ENCODE measurements at regions not wholly inside any gene's neighbourhood (a gene's known extent, or its start where the extent isn't known, plus 50 kb on each side); places are given as distances from the start of the nearest gene placed in this dataset.

- TF ChIP-seq CTCF (IDR thresholded peaks at IDR 0.05; ENCODE audit: insufficient read depth, low read length, severe bottlenecking), result no peak
- Histone ChIP-seq H3K4me3 (ENCODE audit: low read depth, low read length) (no peak overlapping the region), H3K27me3 (ENCODE audit: control insufficient read depth, insufficient read depth, low read length) (peaks cover 4% of the 10 kb centered on the region), H3K36me3 (ENCODE audit: control insufficient read depth, insufficient read depth, low read length) (no peaks in the 10 kb centered on the region)
- FAIRE-seq, result no peak
- DNase-seq (ENCODE audit: low read depth), result no peak
Observed at GRCh38 chr15:59862191-59863155, 141.6 kb upstream of the FOXB1 start.

DNA sequence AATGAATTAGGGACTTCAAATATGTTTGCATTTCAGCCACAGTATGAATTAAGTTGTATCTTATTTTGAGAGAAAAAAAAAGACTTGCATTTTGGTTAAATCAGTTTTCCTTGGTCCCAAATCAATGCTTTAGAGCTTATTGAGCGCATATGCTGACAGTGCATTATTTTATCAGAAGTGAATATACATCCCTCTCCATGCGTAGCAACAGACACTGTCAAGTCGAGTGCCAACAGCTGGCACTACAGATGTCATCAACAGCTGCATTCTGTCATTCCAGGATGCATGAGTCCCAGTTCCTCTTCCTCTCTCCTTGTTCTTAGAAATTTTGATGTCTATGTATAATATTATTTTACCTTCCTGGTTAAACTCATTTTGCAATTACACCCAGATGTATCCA, 156.1 kb upstream of the FOXB1 start:
- no peak for DNase-seq (ENCODE audit: low read depth)
- Histone ChIP-seq H3K4me3 (ENCODE audit: low read depth, low read length) (no peak overlapping the region), H3K36me3 (ENCODE audit: control insufficient read depth, insufficient read depth, low read length) (no peaks in the 10 kb centered on the region), H3K27me3 (ENCODE audit: control insufficient read depth, insufficient read depth, low read length) (peaks cover 5% of the 10 kb centered on the region)
- no peak for FAIRE-seq
- TF ChIP-seq CTCF (IDR thresholded peaks at IDR 0.05; ENCODE audit: insufficient read depth, low read length, severe bottlenecking), result no peak

DNA sequence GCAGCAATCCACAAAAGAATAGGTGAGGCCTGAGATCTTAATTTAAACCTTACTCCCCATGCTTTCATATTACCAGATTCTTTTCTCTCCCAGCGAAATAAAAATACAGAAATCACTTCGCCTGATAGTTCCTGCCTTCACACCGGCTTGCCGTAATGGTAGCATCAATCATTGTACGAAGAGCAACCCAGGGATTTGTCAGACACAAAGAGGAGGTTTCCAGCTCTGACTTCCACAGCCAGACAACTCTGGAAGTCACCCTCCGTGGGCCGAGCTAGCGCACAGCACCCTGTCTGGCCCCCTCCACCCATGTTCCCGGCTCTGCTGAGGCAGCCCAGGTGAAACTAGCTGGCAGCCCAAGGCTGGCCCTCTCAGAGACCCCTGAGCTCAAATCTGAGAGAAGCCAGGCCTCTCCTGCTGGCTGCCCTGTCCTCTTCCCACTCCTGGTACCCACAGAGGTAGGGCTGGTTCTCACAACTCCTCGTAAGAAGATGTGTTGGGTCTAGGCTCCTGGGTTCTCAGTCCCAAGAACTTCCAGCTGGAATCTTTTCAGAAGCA, 156.9 kb upstream of the BNIP2 start:
- no peak for FAIRE-seq
- TF ChIP-seq CTCF (IDR thresholded peaks at IDR 0.05; ENCODE audit: insufficient read depth, low read length, severe bottlenecking), result no peak
- H3K4me3 ChIP-seq (ENCODE audit: low read depth, low read length), result no peak overlapping the region
- DNase-seq (ENCODE audit: low read depth), result no peak
- peaks cover 7% of the 10 kb centered on the region for H3K27me3 ChIP-seq (ENCODE audit: control insufficient read depth, insufficient read depth, low read length)
- no peaks in the 10 kb centered on the region for H3K36me3 ChIP-seq (ENCODE audit: control insufficient read depth, insufficient read depth, low read length)

- no peak for FAIRE-seq
- no peak for TF ChIP-seq CTCF (IDR thresholded peaks at IDR 0.05; ENCODE audit: insufficient read depth, low read length, severe bottlenecking)
- peaks cover 7% of the 10 kb centered on the region for H3K27me3 ChIP-seq (ENCODE audit: control insufficient read depth, insufficient read depth, low read length)
- H3K36me3 ChIP-seq (ENCODE audit: control insufficient read depth, insufficient read depth, low read length), result no peaks in the 10 kb centered on the region
- H3K4me3 ChIP-seq (ENCODE audit: low read depth, low read length), result no peak overlapping the region
- no peak for DNase-seq (ENCODE audit: low read depth)
Observed at GRCh38 chr15:59843609-59844008, 154.5 kb upstream of the BNIP2 start.

DNA sequence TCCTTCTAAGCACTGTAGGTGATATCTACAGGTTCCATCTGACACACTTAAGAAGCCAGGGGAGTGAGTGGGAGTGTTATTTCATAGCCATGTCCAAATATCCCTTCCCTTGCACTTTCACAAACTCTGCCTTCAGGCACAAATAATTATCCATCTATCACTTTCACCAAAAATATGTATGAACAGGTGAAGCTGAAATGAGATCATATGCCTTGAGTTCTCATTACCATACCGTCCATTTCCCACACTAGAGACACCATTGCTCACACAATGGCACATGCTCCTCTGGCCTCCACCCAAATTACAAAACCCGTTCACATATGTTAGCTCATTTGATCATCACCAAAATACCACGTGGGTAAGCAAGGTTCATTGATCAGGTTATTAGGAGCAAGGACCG, 151.9 kb upstream of the BNIP2 start:
- no peak for TF ChIP-seq CTCF (IDR thresholded peaks at IDR 0.05; ENCODE audit: insufficient read depth, low read length, severe bottlenecking)
- H3K4me3 ChIP-seq (ENCODE audit: low read depth, low read length), result no peak overlapping the region
- no peaks in the 10 kb centered on the region for H3K36me3 ChIP-seq (ENCODE audit: control insufficient read depth, insufficient read depth, low read length)
- DNase-seq (ENCODE audit: low read depth) (no peak), FAIRE-seq (no peak)
- H3K27me3 ChIP-seq (ENCODE audit: control insufficient read depth, insufficient read depth, low read length), result peaks cover 9% of the 10 kb centered on the region
